HepG2 (cell line): ENCODE measurements at regions not wholly inside any gene's neighbourhood (a gene's known extent, or its start where the extent isn't known, plus 50 kb on each side); places are given as distances from the start of the nearest gene placed in this dataset.

ENCODE experiments used
- ATAC-seq: fragments of 200-7000 bp; cut with Tn5 transposase; 3 replicates; pipeline ENCODE4 v1.9.1; 2020; ENCODE audit warnings: mild to moderate bottlenecking, moderate library complexity
- BruUV-seq: library from RNA; stranded (reverse); fragments of 400-500 nt; replicated peaks from 2 replicates; lab custom pipeline; 2021; lab: Mats Ljungman, UMichigan
- CTCF ChIA-PET: fragments of 300-600 bp; formaldehyde crosslinking; extraction: SDS; loops from one replicate; lab custom pipeline; 2021; ENCODE audit warnings: low total read pairs, inconsistent platforms, low intra/inter-chr PET ratio; lab: Yijun Ruan, JAX
- POLR2A ChIA-PET: fragments of 350-600 bp; sonication (Branson Sonifier 250); formaldehyde crosslinking; loops from one replicate; lab custom pipeline; 2020; ENCODE audit warnings: antibody characterized with exemption, inconsistent platforms; lab: Yijun Ruan, JAX
- DNase-seq: peaks from one replicate; pipeline ENCODE4 v3.0.0-alpha.2; 2015; ENCODE audit warnings: low spot score
- FAIRE-seq: peaks from 3 replicates; lab custom pipeline; 2011; peaks lifted over from hg19 to GRCh38; lab: Jason Lieb, UNC
- H2AFZ ChIP-seq: one replicate; pipeline ENCODE4 v1.6.1; 2011; ENCODE audit warnings: low read length, inconsistent platforms
- H3K27ac ChIP-seq: fragments of 300-600 bp; 3 replicates; pipeline ENCODE4 v1.8.0; 2011; ENCODE audit warnings: mixed run types, mild to moderate bottlenecking, mixed read lengths, low read length, inconsistent platforms; ENCODE audit not compliant: insufficient read depth; ENCODE audit errors: extremely low read length
- H3K27me3 ChIP-seq, 2 experiments: fragments of 200-600 bp in 1 of 2; 2 replicates in 1 of 2; 3 replicates in 1 of 2; pipeline versions ENCODE4 v1.6.0 to v1.8.0; 2011; ENCODE audit warnings: low read length in 2 of 2, mild to moderate bottlenecking in 2 of 2, moderate library complexity in 2 of 2, inconsistent platforms in 1 of 2; ENCODE audit not compliant: insufficient read depth in 2 of 2, control insufficient read depth in 1 of 2
- H3K36me3 ChIP-seq, 2 experiments: fragments of 200-600 bp in 1 of 2; replicated peaks in 1 of 2; 2 replicates in 1 of 2; 3 replicates in 1 of 2; pipeline versions ENCODE4 v1.5.1 to v1.8.0; 2011; ENCODE audit warnings: low read length in 2 of 2, inconsistent platforms in 1 of 2; ENCODE audit not compliant: insufficient read depth in 2 of 2, control insufficient read depth in 1 of 2
- H3K4me1 ChIP-seq: 2 replicates; pipeline ENCODE4 v1.5.1; 2012; ENCODE audit warnings: low read length, inconsistent platforms; ENCODE audit not compliant: insufficient read depth
- H3K4me2 ChIP-seq: 2 replicates; pipeline ENCODE4 v1.6.0; 2011; ENCODE audit warnings: low read depth, low read length, inconsistent platforms
- H3K4me3 ChIP-seq, 3 experiments: fragments of 200-600 bp in 1 of 3; sonication (generic), shearing (Covaris generic) in 1 of 3; replicated peaks in 1 of 3; 2 replicates each; pipeline ENCODE4 v1.5.1; 2011 to 2016; ENCODE audit warnings: low read length in 3 of 3, inconsistent platforms in 2 of 3, low read depth in 2 of 3, mild to moderate bottlenecking in 2 of 3, control low read depth in 1 of 3, mixed read lengths in 1 of 3; ENCODE audit not compliant: insufficient read depth in 1 of 3
- H3K79me2 ChIP-seq: one replicate; pipeline ENCODE4 v1.6.1; 2011; ENCODE audit warnings: low read length, inconsistent platforms; ENCODE audit not compliant: insufficient read depth
- H3K9ac ChIP-seq: 2 replicates; pipeline ENCODE4 v1.6.0; 2011; ENCODE audit warnings: mild to moderate bottlenecking, low read depth, low read length, inconsistent platforms; ENCODE audit not compliant: insufficient read depth
- H3K9me3 ChIP-seq: 2 replicates; pipeline ENCODE4 v1.5.1; 2012; ENCODE audit warnings: mild to moderate bottlenecking, low read length
- H4K20me1 ChIP-seq: 2 replicates; pipeline ENCODE4 v1.6.0; 2011; ENCODE audit warnings: inconsistent platforms, mild to moderate bottlenecking, low read length, moderate library complexity; ENCODE audit not compliant: insufficient read depth
- ARID2 ChIP-seq: sonication (generic); formaldehyde crosslinking; IDR thresholded peaks from 2 replicates; pipeline ENCODE4 v1.8.1; 2022; ENCODE audit warnings: mild to moderate bottlenecking, missing genetic modification reagents, borderline replicate concordance
- KDM4B ChIP-seq: sonication (generic); formaldehyde crosslinking; IDR thresholded peaks from 2 replicates; pipeline ENCODE4 v1.4.0; 2020; ENCODE audit warnings: missing genetic modification reagents
- NCOA5 ChIP-seq: sonication (generic); formaldehyde crosslinking; IDR thresholded peaks from 2 replicates; pipeline ENCODE4 v1.4.0; 2020; ENCODE audit warnings: missing genetic modification reagents
- NRL ChIP-seq: sonication (generic); formaldehyde crosslinking; IDR thresholded peaks from 2 replicates; pipeline ENCODE4 v1.5.0; 2020; ENCODE audit warnings: missing genetic modification reagents, mild to moderate bottlenecking, moderate library complexity, borderline replicate concordance
- RBFOX2 ChIP-seq: fragments of 200-400 bp; formaldehyde crosslinking; IDR thresholded peaks from 2 replicates; pipeline ENCODE4 v1.6.1; 2017; ENCODE audit warnings: low read depth, mild to moderate bottlenecking, low read length
- SALL2 ChIP-seq: sonication (generic); formaldehyde crosslinking; IDR thresholded peaks from 2 replicates; pipeline ENCODE4 v1.8.1; 2023; ENCODE audit warnings: mild to moderate bottlenecking, missing genetic modification reagents, inconsistent platforms
- ZFP36L2 ChIP-seq: sonication (generic); formaldehyde crosslinking; IDR thresholded peaks from 2 replicates; pipeline ENCODE4 v1.4.0; 2020; ENCODE audit warnings: missing genetic modification reagents
- ZNF382 ChIP-seq: sonication (generic); formaldehyde crosslinking; IDR thresholded peaks from 2 replicates; pipeline ENCODE4 v1.5.0; 2020; ENCODE audit warnings: missing genetic modification reagents, mild to moderate bottlenecking, borderline replicate concordance
- ZNF558 ChIP-seq: sonication (generic); formaldehyde crosslinking; IDR thresholded peaks from 2 replicates; pipeline ENCODE4 v1.9.0; 2022; ENCODE audit warnings: mild to moderate bottlenecking, missing genetic modification reagents, borderline replicate concordance
- ZNF572 ChIP-seq: sonication (generic); formaldehyde crosslinking; IDR thresholded peaks from 2 replicates; pipeline ENCODE4 v1.5.1; 2020; ENCODE audit warnings: mild to moderate bottlenecking, missing genetic modification reagents
- ZNF7 ChIP-seq: IDR thresholded peaks from 2 replicates; pipeline ENCODE4 v1.6.1; 2016; ENCODE audit warnings: missing biosample characterization, missing genetic modification reagents
- ZNF768 ChIP-seq: sonication (generic); formaldehyde crosslinking; IDR thresholded peaks from 2 replicates; pipeline ENCODE4 v1.4.0; 2020; ENCODE audit warnings: missing genetic modification reagents
- ZNF780A ChIP-seq: sonication (generic); formaldehyde crosslinking; IDR thresholded peaks from 2 replicates; pipeline ENCODE4 v1.8.0; 2022; ENCODE audit warnings: mild to moderate bottlenecking, missing genetic modification reagents, moderate library complexity
- WGBS: methylation state at CpG from one replicate; pipeline ENCODE4 v1.1.6; 2017; ENCODE audit warnings: low lambda C conversion rate; 5-methylcytosine and 5-hydroxymethylcytosine counted together
- in situ Hi-C: cut with HindIII; loops from 2 replicates; pipeline ENCODE4 v1.10.0; 2017; ENCODE audit warnings: low pct_unique_long_range_greater_than_20kb; ENCODE audit not compliant: extremely low pct_ligation_motif_present
- intact Hi-C: fragments of 100-400 bp; cut with micrococcal nuclease; formaldehyde crosslinking; loops from one replicate; pipeline ENCODE4 v1.10.0; 2022; ENCODE audit not compliant: unreplicated experiment
- TF ChIP-seq, protein P1 (sequence below): sonication (generic); formaldehyde crosslinking; IDR thresholded peaks from 2 replicates; pipeline ENCODE4 v1.5.1; 2020; ENCODE audit warnings: mild to moderate bottlenecking, missing genetic modification reagents, moderate library complexity

DNA sequence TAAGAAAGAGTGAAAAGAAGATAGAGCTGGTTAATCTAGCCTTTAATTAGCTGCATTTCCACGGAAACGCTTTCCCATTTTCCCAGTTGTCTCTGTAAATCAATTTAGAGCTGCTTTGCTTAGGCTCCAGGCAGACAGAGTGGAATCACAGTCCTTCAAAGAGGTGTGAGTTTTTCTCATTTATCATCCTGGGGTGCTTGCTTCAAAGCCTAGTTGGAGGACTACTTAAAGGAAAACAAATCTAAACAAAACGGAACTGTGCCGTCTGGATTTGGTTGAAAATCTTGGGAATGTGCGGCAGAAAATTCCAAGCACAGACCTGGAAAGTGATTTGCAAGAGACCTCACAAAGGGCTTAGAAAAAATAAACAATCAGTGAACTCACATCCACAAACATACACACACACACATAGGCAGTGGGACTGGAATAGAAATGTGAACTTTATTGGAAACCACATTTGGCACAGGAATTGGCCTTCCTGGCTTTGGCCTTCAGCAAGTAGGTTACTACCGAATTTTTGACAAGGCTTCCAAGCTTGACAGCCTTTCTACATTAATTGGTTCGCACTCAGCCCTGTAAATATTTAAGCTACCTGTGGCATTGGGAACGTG lies 235.2 kb upstream of the SLC24A2 start:
- ChIA-PET POLR2A (no interaction called here), CTCF (no interaction called here)
- TF ChIP-seq SALL2 (CRISPR knock-in tag): no peak
- TF ChIP-seq ZNF7 (CRISPR knock-in tag): no peak
- TF ChIP-seq ZNF572: no peak
- no peak for TF ChIP-seq ARID2
- no peak for TF ChIP-seq NCOA5 (CRISPR knock-in tag)
- no peak for TF ChIP-seq NRL (CRISPR knock-in tag)
- TF ChIP-seq RBFOX2: no peak
- no peak for TF ChIP-seq ZNF382
- no peak for TF ChIP-seq ZFP36L2 (CRISPR knock-in tag)
- TF ChIP-seq ZNF558 (CRISPR knock-in tag): no peak
- TF ChIP-seq ZNF768 (CRISPR knock-in tag): no peak
- TF ChIP-seq, protein P1, sequence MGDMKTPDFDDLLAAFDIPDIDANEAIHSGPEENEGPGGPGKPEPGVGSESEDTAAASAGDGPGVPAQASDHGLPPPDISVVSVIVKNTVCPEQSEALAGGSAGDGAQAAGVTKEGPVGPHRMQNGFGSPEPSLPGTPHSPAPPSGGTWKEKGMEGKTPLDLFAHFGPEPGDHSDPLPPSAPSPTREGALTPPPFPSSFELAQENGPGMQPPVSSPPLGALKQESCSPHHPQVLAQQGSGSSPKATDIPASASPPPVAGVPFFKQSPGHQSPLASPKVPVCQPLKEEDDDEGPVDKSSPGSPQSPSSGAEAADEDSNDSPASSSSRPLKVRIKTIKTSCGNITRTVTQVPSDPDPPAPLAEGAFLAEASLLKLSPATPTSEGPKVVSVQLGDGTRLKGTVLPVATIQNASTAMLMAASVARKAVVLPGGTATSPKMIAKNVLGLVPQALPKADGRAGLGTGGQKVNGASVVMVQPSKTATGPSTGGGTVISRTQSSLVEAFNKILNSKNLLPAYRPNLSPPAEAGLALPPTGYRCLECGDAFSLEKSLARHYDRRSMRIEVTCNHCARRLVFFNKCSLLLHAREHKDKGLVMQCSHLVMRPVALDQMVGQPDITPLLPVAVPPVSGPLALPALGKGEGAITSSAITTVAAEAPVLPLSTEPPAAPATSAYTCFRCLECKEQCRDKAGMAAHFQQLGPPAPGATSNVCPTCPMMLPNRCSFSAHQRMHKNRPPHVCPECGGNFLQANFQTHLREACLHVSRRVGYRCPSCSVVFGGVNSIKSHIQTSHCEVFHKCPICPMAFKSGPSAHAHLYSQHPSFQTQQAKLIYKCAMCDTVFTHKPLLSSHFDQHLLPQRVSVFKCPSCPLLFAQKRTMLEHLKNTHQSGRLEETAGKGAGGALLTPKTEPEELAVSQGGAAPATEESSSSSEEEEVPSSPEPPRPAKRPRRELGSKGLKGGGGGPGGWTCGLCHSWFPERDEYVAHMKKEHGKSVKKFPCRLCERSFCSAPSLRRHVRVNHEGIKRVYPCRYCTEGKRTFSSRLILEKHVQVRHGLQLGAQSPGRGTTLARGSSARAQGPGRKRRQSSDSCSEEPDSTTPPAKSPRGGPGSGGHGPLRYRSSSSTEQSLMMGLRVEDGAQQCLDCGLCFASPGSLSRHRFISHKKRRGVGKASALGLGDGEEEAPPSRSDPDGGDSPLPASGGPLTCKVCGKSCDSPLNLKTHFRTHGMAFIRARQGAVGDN: no peak
- no peak for TF ChIP-seq KDM4B (CRISPR knock-in tag)
- TF ChIP-seq ZNF780A (CRISPR knock-in tag): no peak
- H3K9me3 ChIP-seq: no peaks in the 10 kb centered on the region
- no peaks in the 10 kb centered on the region for H3K36me3 ChIP-seq
- DNase-seq: no peak
- no peaks in the 10 kb centered on the region for H3K27me3 ChIP-seq
- in situ Hi-C loops: no loop called here
- no peaks in the 10 kb centered on the region for H3K4me1 ChIP-seq
- H3K4me2 ChIP-seq: no peak overlapping the region
- H3K27ac ChIP-seq: no peak overlapping the region
- no peak for FAIRE-seq
- H3K4me3 ChIP-seq: no peak overlapping the region
- H3K79me2 ChIP-seq: no peaks in the 10 kb centered on the region
- intact Hi-C loops: no loop called here
- H4K20me1 ChIP-seq: no peaks in the 10 kb centered on the region
- BruUV-seq: no TSS peak
- no peak overlapping the region for H2AFZ ChIP-seq
- WGBS: 24% methylated on average over 8 of the region's 8 CpGs
- H3K9ac ChIP-seq: no peak overlapping the region
- ATAC-seq: no peak
